K562 (cell line): ENCODE measurements at regions not wholly inside any gene's neighbourhood (a gene's known extent, or its start where the extent isn't known, plus 50 kb on each side); places are given as distances from the start of the nearest gene placed in this dataset.

Experiments
- CREB1 ChIP-seq, 2 experiments: sonication (generic) in 1 of 2; formaldehyde crosslinking in 1 of 2; IDR thresholded peaks; 2 replicates each; pipeline versions ENCODE4 v1.6.1 to v1.8.0; 2012 to 2022; ENCODE audit warnings: inconsistent platforms in 1 of 2, mild to moderate bottlenecking in 1 of 2, missing genetic modification reagents in 1 of 2, moderate library complexity in 1 of 2
- POLR2AphosphoS2 ChIP-seq: IDR thresholded peaks from 2 replicates; pipeline ENCODE4 v1.6.1; 2012; ENCODE audit warnings: low read length, improper control_type of control experiment
- POLR2AphosphoS5 ChIP-seq: IDR thresholded peaks from 2 replicates; pipeline ENCODE4 v1.6.1; 2011; ENCODE audit warnings: mild to moderate bottlenecking, low read depth, low read length, moderate library complexity; ENCODE audit not compliant: control insufficient read depth, insufficient read depth
- TAF1 ChIP-seq: IDR thresholded peaks from 2 replicates; pipeline ENCODE4 v1.6.1; 2011; ENCODE audit warnings: mild to moderate bottlenecking, low read length, moderate library complexity; ENCODE audit not compliant: insufficient read depth, control insufficient read depth, severe bottlenecking; ENCODE audit errors: extremely low read depth
- ZNF274 ChIP-seq: IDR thresholded peaks from 2 replicates; pipeline ENCODE4 v1.6.1; 2011; ENCODE audit warnings: low read depth, mild to moderate bottlenecking, low read length, moderate library complexity, borderline replicate concordance
- TF ChIP-seq, protein P1 (sequence below): sonication (generic); formaldehyde crosslinking; IDR thresholded peaks from 2 replicates; pipeline ENCODE4 v1.8.0; 2023; ENCODE audit warnings: missing genetic modification reagents, mild to moderate bottlenecking, borderline replicate concordance

DNA sequence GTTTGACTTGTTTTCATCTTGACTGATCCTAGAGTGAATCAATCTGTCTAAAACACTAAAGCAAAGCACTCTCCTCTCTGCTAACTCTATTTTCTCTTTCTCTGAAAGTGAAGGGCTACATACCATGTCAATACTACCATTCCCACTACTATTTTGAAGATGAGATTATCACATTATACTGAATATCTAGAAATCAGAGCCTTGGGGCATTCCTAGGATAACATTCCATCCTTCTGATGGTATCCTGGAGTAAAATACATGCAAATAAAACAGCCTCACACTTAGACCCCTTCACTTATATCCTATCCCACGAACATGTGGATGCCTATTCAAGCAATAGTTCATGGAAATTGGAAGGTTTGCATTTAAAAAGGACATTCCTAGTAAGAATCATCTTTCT lies 309.3 kb upstream of the ACTBL2 start:
- no peak for TF ChIP-seq POLR2AphosphoS2
- no peak for TF ChIP-seq TAF1
- no peak for TF ChIP-seq CREB1 (IDR thresholded peaks at IDR 0.05)
- TF ChIP-seq CREB1 (CRISPR knock-in tag; IDR thresholded peaks at IDR 0.05) = no peak
- TF ChIP-seq POLR2AphosphoS5 = no peak
- no peak for TF ChIP-seq ZNF274
- TF ChIP-seq, protein P1, sequence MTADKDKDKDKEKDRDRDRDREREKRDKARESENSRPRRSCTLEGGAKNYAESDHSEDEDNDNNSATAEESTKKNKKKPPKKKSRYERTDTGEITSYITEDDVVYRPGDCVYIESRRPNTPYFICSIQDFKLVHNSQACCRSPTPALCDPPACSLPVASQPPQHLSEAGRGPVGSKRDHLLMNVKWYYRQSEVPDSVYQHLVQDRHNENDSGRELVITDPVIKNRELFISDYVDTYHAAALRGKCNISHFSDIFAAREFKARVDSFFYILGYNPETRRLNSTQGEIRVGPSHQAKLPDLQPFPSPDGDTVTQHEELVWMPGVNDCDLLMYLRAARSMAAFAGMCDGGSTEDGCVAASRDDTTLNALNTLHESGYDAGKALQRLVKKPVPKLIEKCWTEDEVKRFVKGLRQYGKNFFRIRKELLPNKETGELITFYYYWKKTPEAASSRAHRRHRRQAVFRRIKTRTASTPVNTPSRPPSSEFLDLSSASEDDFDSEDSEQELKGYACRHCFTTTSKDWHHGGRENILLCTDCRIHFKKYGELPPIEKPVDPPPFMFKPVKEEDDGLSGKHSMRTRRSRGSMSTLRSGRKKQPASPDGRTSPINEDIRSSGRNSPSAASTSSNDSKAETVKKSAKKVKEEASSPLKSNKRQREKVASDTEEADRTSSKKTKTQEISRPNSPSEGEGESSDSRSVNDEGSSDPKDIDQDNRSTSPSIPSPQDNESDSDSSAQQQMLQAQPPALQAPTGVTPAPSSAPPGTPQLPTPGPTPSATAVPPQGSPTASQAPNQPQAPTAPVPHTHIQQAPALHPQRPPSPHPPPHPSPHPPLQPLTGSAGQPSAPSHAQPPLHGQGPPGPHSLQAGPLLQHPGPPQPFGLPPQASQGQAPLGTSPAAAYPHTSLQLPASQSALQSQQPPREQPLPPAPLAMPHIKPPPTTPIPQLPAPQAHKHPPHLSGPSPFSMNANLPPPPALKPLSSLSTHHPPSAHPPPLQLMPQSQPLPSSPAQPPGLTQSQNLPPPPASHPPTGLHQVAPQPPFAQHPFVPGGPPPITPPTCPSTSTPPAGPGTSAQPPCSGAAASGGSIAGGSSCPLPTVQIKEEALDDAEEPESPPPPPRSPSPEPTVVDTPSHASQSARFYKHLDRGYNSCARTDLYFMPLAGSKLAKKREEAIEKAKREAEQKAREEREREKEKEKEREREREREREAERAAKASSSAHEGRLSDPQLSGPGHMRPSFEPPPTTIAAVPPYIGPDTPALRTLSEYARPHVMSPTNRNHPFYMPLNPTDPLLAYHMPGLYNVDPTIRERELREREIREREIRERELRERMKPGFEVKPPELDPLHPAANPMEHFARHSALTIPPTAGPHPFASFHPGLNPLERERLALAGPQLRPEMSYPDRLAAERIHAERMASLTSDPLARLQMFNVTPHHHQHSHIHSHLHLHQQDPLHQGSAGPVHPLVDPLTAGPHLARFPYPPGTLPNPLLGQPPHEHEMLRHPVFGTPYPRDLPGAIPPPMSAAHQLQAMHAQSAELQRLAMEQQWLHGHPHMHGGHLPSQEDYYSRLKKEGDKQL = no peak
